ENCODE measurements at regions not wholly inside any gene's neighbourhood (a gene's known extent, or its start where the extent isn't known, plus 50 kb on each side); places are given as distances from the start of the nearest gene placed in this dataset.

- H3K4me1 Mint-ChIP-seq (ENCODE audit: unreplicated experiment): peaks cover 8% of the 10 kb centered on the region
- H3K9me3 Mint-ChIP-seq (ENCODE audit: unreplicated experiment): peaks cover 4% of the 10 kb centered on the region
- TF ChIP-seq, protein P1, sequence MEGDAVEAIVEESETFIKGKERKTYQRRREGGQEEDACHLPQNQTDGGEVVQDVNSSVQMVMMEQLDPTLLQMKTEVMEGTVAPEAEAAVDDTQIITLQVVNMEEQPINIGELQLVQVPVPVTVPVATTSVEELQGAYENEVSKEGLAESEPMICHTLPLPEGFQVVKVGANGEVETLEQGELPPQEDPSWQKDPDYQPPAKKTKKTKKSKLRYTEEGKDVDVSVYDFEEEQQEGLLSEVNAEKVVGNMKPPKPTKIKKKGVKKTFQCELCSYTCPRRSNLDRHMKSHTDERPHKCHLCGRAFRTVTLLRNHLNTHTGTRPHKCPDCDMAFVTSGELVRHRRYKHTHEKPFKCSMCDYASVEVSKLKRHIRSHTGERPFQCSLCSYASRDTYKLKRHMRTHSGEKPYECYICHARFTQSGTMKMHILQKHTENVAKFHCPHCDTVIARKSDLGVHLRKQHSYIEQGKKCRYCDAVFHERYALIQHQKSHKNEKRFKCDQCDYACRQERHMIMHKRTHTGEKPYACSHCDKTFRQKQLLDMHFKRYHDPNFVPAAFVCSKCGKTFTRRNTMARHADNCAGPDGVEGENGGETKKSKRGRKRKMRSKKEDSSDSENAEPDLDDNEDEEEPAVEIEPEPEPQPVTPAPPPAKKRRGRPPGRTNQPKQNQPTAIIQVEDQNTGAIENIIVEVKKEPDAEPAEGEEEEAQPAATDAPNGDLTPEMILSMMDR (IDR thresholded peaks at IDR 0.05): no peak
- no peaks in the 10 kb centered on the region for H3K36me3 Mint-ChIP-seq (ENCODE audit: unreplicated experiment)
- H3K4me3 Mint-ChIP-seq (ENCODE audit: unreplicated experiment): no peak overlapping the region
- H3K27ac Mint-ChIP-seq (ENCODE audit: unreplicated experiment): no peak overlapping the region
- peaks cover under 1% of the 10 kb centered on the region for H3K27me3 Mint-ChIP-seq (ENCODE audit: unreplicated experiment)
- no peak for DNase-seq (ENCODE audit: extremely low spot score, unreplicated experiment)
Measured at GRCh38 chr10:31580646-31581045, 261.6 kb downstream of the ZEB1 start.

Data from osteocyte (in vitro differentiated cells).